ENCODE measurements at regions not wholly inside any gene's neighbourhood (a gene's known extent, or its start where the extent isn't known, plus 50 kb on each side); places are given as distances from the start of the nearest gene placed in this dataset.

GRCh38 chr2:144054911-144055310, 465.0 kb downstream of the ZEB2 start:
- H3K9me3 Mint-ChIP-seq: no peaks in the 10 kb centered on the region
- no peak overlapping the region for H3K4me3 Mint-ChIP-seq
- no peak overlapping the region for H3K27ac Mint-ChIP-seq
- DNase-seq: no peak
- no peaks in the 10 kb centered on the region for H3K4me1 Mint-ChIP-seq
- TF ChIP-seq, protein P1, sequence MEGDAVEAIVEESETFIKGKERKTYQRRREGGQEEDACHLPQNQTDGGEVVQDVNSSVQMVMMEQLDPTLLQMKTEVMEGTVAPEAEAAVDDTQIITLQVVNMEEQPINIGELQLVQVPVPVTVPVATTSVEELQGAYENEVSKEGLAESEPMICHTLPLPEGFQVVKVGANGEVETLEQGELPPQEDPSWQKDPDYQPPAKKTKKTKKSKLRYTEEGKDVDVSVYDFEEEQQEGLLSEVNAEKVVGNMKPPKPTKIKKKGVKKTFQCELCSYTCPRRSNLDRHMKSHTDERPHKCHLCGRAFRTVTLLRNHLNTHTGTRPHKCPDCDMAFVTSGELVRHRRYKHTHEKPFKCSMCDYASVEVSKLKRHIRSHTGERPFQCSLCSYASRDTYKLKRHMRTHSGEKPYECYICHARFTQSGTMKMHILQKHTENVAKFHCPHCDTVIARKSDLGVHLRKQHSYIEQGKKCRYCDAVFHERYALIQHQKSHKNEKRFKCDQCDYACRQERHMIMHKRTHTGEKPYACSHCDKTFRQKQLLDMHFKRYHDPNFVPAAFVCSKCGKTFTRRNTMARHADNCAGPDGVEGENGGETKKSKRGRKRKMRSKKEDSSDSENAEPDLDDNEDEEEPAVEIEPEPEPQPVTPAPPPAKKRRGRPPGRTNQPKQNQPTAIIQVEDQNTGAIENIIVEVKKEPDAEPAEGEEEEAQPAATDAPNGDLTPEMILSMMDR (IDR thresholded peaks at IDR 0.05): no peak
- H3K36me3 Mint-ChIP-seq (ENCODE audit: low read depth): no peaks in the 10 kb centered on the region
- no peaks in the 10 kb centered on the region for H3K27me3 Mint-ChIP-seq (ENCODE audit: low read depth, poor library complexity)

DNA sequence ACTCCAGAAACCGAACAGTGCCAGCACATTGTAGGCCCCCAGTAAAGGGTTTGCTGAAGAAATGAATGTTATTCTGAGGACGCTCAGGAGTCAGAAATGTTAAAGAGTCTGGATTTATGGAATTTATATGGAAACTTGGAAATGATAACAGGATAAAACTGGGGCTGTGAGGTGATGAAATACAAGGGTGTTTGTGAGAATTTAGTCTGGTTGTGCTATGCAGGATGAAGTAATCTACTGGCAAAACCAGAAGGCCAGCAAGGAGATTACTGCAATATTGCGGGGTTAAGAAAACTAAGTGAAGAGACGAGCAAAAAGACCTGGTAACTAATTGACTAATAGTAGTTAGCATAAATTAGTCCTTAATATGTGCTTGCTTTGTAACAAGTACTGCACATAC, 467.8 kb downstream of the ZEB2 start:
- TF ChIP-seq, protein P1 (IDR thresholded peaks at IDR 0.05): no peak

DNA sequence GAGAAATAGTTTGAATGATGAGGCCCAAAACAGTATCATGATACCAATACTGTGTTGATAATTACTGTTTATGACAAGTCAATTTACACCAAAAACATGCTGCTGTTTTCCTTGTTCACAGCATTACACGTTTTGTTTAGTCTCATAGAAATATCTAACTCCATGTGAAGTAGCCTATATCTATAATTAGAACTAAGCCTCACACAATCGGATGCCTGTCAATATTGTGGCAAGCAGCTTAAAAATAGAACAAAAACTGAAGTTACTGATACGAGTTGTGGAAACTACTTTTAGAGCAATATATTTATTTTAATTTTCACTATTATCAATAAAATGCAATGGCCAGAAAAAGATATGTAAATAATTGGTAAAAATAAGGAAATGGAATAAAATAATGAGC, 470.8 kb downstream of the ZEB2 start:
- TF ChIP-seq, protein P1 (IDR thresholded peaks at IDR 0.05): no peak
- no peaks in the 10 kb centered on the region for H3K27me3 Mint-ChIP-seq (ENCODE audit: low read depth, poor library complexity)

More for the DNA sequence above, 467.8 kb downstream of the ZEB2 start:
- H3K4me1 Mint-ChIP-seq: no peaks in the 10 kb centered on the region
- H3K4me3 Mint-ChIP-seq: no peak overlapping the region
- no peaks in the 10 kb centered on the region for H3K9me3 Mint-ChIP-seq
- H3K27ac Mint-ChIP-seq: no peak overlapping the region
- no peaks in the 10 kb centered on the region for H3K27me3 Mint-ChIP-seq (ENCODE audit: low read depth, poor library complexity)
- no peak for DNase-seq
- H3K36me3 Mint-ChIP-seq (ENCODE audit: low read depth): no peaks in the 10 kb centered on the region

GRCh38 chr2:144048631-144049060, 471.3 kb downstream of the ZEB2 start:
- DNase-seq: no peak
- TF ChIP-seq, protein P1 (IDR thresholded peaks at IDR 0.05): no peak
- H3K27ac Mint-ChIP-seq: no peak overlapping the region
- H3K36me3 Mint-ChIP-seq (ENCODE audit: low read depth): no peaks in the 10 kb centered on the region
- H3K9me3 Mint-ChIP-seq: no peaks in the 10 kb centered on the region
- no peak overlapping the region for H3K4me3 Mint-ChIP-seq
- H3K27me3 Mint-ChIP-seq (ENCODE audit: low read depth, poor library complexity): no peaks in the 10 kb centered on the region
- H3K4me1 Mint-ChIP-seq: no peaks in the 10 kb centered on the region

More for the DNA sequence above, 470.8 kb downstream of the ZEB2 start:
- no peaks in the 10 kb centered on the region for H3K36me3 Mint-ChIP-seq (ENCODE audit: low read depth)
- no peaks in the 10 kb centered on the region for H3K9me3 Mint-ChIP-seq
- H3K4me1 Mint-ChIP-seq: no peaks in the 10 kb centered on the region
- DNase-seq: no peak
- no peak overlapping the region for H3K4me3 Mint-ChIP-seq
- H3K27ac Mint-ChIP-seq: no peak overlapping the region

- no peak for DNase-seq
- no peak overlapping the region for H3K4me3 Mint-ChIP-seq
- no peak overlapping the region for H3K27ac Mint-ChIP-seq
- no peaks in the 10 kb centered on the region for H3K36me3 Mint-ChIP-seq (ENCODE audit: low read depth)
- no peaks in the 10 kb centered on the region for H3K4me1 Mint-ChIP-seq
- TF ChIP-seq, protein P1 (IDR thresholded peaks at IDR 0.05): no peak
- H3K9me3 Mint-ChIP-seq: no peaks in the 10 kb centered on the region
- no peaks in the 10 kb centered on the region for H3K27me3 Mint-ChIP-seq (ENCODE audit: low read depth, poor library complexity)
Measured at GRCh38 chr2:144042751-144043150, 477.2 kb downstream of the ZEB2 start.

DNA sequence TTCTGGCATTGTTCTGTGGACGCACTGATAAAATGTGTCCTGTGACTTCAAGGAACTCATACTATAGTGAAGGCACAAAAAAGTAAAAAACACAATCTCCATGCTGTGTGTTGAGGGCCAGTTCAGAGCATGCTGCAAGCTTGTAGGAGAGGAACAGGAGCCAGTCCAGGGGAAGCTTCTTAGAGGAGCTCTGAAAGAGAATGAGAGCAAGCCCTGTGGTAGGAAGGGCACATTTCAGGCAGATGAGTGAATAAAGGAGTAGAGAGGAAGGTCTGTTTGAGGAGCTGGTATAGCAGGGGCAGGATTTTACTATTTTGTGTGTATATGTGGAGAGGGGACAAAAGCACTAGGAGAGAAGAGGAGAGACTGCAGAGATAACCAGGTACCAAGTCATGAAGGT, 478.3 kb downstream of the ZEB2 start:
- Mint-ChIP-seq H3K4me1 (no peaks in the 10 kb centered on the region), H3K36me3 (ENCODE audit: low read depth) (no peaks in the 10 kb centered on the region), H3K27me3 (ENCODE audit: low read depth, poor library complexity) (no peaks in the 10 kb centered on the region), H3K9me3 (no peaks in the 10 kb centered on the region), H3K4me3 (no peak overlapping the region), H3K27ac (peak overlapping the region; percentile 1)
- no peak for DNase-seq
- TF ChIP-seq, protein P1 (IDR thresholded peaks at IDR 0.05): no peak
